Body of pancreas (tissue), 4 donors: ENCODE measurements at regions not wholly inside any gene's neighbourhood (a gene's known extent, or its start where the extent isn't known, plus 50 kb on each side); places are given as distances from the start of the nearest gene placed in this dataset.

ENCODE experiments used
- CTCF ChIP-seq, 7 experiments: fragments of 450-650 bp in 4 of 7; fragments of 200-600 bp in 3 of 7; sonication (generic) in 3 of 7; IDR thresholded peaks; one replicate each; pipeline ENCODE4 v1.5.1; 2016 to 2019; ENCODE audit warnings: antibody characterized with exemption in 7 of 7
- POLR2A ChIP-seq, 3 donors: fragments of 450-650 bp; IDR thresholded peaks; one replicate each; pipeline ENCODE4 v1.6.1; 2016; ENCODE audit warnings: antibody characterized with exemption in 3 of 3, mild to moderate bottlenecking in 2 of 3

DNA sequence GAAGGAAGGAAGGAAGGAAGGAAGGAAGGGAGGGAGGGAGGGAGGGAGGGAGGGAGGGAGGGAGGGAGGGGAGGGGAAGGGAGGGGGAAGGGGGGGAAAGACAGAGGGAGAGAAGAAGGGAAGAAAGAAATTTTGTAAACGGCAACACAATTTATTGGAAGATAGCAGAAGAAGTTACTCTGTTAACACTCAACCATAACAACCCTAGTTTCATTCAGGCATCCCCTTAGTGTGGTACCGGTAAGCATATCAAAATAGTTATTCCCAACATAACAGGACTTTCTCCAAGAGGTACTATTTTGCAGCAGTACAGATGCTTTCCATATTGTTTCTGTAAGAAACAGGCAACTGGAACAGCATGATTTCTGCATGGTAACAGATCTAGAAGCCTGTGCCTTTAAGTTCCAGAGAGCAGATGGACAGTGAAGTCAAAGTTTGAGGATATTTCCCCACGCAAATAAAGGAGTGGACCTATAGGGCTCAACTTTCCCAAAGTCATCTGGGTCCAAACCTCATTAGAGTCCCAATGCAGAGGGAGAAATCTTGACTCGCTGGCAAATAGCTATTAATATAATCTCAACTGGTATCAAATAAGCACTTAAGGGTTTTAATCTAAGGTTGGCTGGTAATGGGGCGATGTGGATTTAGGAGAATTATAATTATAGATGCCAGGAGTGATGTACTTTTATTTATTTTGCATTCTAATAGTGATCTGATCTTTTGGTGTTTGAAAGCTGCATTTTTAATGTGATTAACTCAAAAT, 69.4 kb downstream of the TENT5A start:
- TF ChIP-seq CTCF (IDR thresholded peaks at IDR 0.05), result no peak
- TF ChIP-seq POLR2A (IDR thresholded peaks at IDR 0.05), result no peak
